Sigmoid colon (tissue), 4 donors: ENCODE measurements at regions not wholly inside any gene's neighbourhood (a gene's known extent, or its start where the extent isn't known, plus 50 kb on each side); places are given as distances from the start of the nearest gene placed in this dataset.

Experiments used
- CTCF ChIP-seq, 4 experiments: fragments of 450-650 bp in 3 of 4; fragments of 200-600 bp in 1 of 4; IDR thresholded peaks; one replicate each; pipeline ENCODE4 v1.5.1; 2016 to 2019; ENCODE audit warnings: antibody characterized with exemption in 4 of 4, mild to moderate bottlenecking in 3 of 4, moderate library complexity in 2 of 4
- POLR2A ChIP-seq, 2 donors: fragments of 450-650 bp; IDR thresholded peaks; one replicate each; pipeline ENCODE4 v1.6.1; 2016; ENCODE audit warnings: antibody characterized with exemption in 2 of 2, mild to moderate bottlenecking in 2 of 2, moderate library complexity in 2 of 2
- POLR2AphosphoS5 ChIP-seq, 4 donors: sonication (generic); formaldehyde crosslinking; IDR thresholded peaks; one replicate each; pipeline ENCODE4 v1.6.1; 2017; ENCODE audit warnings: antibody characterized with exemption in 4 of 4

GRCh38 chr16:17744921-17745572, 274.3 kb upstream of the XYLT1 start:
- TF ChIP-seq CTCF (IDR thresholded peaks at IDR 0.05) = no peak
- TF ChIP-seq POLR2A (IDR thresholded peaks at IDR 0.05) = no peak
- TF ChIP-seq POLR2AphosphoS5 (IDR thresholded peaks at IDR 0.05) = peak in 2 of 4 donors; percentile 27 to 47
